ENCODE measurements at regions not wholly inside any gene's neighbourhood (a gene's known extent, or its start where the extent isn't known, plus 50 kb on each side); places are given as distances from the start of the nearest gene placed in this dataset.

DNA sequence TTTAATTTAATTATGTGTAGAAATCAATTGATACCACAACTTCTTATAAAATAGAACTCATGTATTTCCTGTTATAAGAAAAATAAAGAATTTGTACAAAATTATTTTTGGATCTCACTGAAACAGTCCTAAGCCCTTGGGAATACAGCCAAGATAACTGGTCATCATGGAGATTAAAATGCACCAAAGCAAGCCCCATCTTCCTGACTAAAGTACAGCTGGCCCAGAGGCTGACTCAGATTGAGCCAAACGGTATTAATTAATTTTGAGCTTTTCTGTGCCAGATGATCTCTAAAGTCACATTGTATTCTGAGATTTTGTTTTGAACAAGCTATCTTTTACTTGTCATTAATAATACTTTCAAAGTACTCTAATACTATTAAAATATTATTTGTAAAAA is 978.5 kb downstream of the TBC1D32 start:
- H2BK120ac ChIP-seq (replicated peaks; ENCODE audit: low read depth, low read length): no peak overlapping the region
- no peaks in the 10 kb centered on the region for H4K20me1 ChIP-seq (replicated peaks in 1 of 2; ENCODE audit: control insufficient read depth in 1 of 2, insufficient read depth in 2 of 2, low read length in 2 of 2)
- H3K56ac ChIP-seq (replicated peaks; ENCODE audit: insufficient read length, low read depth, low read length): no peak overlapping the region
- no peak overlapping the region for H3K14ac ChIP-seq (ENCODE audit: insufficient read length)
- no peak overlapping the region for H2AK5ac ChIP-seq (ENCODE audit: low read depth, low read length)
- H3K9me3 ChIP-seq (ENCODE audit: insufficient read depth in 2 of 2, low read depth in 1 of 2, low read length in 1 of 2): peaks cover 6 to 8% of the 10 kb centered on the region in 2 experiments; a peak in 2 of 4 replicates
- H4K8ac ChIP-seq (ENCODE audit: extremely low read depth, insufficient read depth, low read length): no peak overlapping the region
- H3K79me1 ChIP-seq (ENCODE audit: low read depth, low read length): no peaks in the 10 kb centered on the region
- H3K27ac ChIP-seq (ENCODE audit: low read depth, low read length): no peak overlapping the region
- H3K23ac ChIP-seq (ENCODE audit: insufficient read length): no peak overlapping the region
- ChIA-PET POLR2A (ENCODE audit: partially characterized antibody) (no interaction called here), CTCF (ENCODE audit: partially characterized antibody) (interaction anchor here (0.7 to 1.1 kb wide), 2 partner anchors 14 to 688 kb away, joined by 3 read pairs; no protein-coding TSS in a partner anchor)
- H3K4ac ChIP-seq (replicated peaks; ENCODE audit: insufficient read length, low read depth, low read length): no peak overlapping the region
- H2BK5ac ChIP-seq (ENCODE audit: low read depth, low read length): no peak overlapping the region
- H4K5ac ChIP-seq (ENCODE audit: insufficient read length, low read depth, low read length): no peak overlapping the region
- H3K9ac ChIP-seq (replicated peaks in 1 of 4; ENCODE audit: extremely low read depth in 1 of 4, low read depth in 3 of 4, low read length in 3 of 4): no peak overlapping the region
- H3K27me3 ChIP-seq (replicated peaks in 1 of 4; ENCODE audit: control insufficient read depth in 3 of 4, extremely low read depth in 1 of 4, insufficient read depth in 3 of 4, low read length in 3 of 4): no peaks in the 10 kb centered on the region
- DNase-seq (ENCODE audit: low read depth in 1 of 2, low spot score in 2 of 2): no peak
- H2BK20ac ChIP-seq (ENCODE audit: low read length): no peak overlapping the region
- TF ChIP-seq CHD1 (IDR thresholded peaks at IDR 0.05; ENCODE audit: low read depth, low read length) (no peak), ASH2L (IDR thresholded peaks at IDR 0.05; ENCODE audit: low read length) (no peak), GTF2F1 (IDR thresholded peaks at IDR 0.05; ENCODE audit: borderline replicate concordance, low read depth, low read length) (no peak), HDAC6 (IDR thresholded peaks at IDR 0.05; ENCODE audit: low read depth, low read length) (no peak), SIN3A (conservative IDR thresholded peaks at IDR 0.05 in 1 of 2, IDR thresholded peaks at IDR 0.05 in 1 of 2; ENCODE audit: low read depth in 1 of 2, low read length in 2 of 2) (no peak), POLR2A (IDR thresholded peaks at IDR 0.05; ENCODE audit: control extremely low read depth in 1 of 2, low read depth in 2 of 2, low read length in 2 of 2) (no peak), FOSL1 (IDR thresholded peaks at IDR 0.05; ENCODE audit: insufficient read depth, low read depth, low read length) (no peak), HDAC2 (IDR thresholded peaks at IDR 0.05; ENCODE audit: borderline replicate concordance in 1 of 2, low read depth in 2 of 2, low read length in 2 of 2) (no peak), JUND (IDR thresholded peaks at IDR 0.05; ENCODE audit: low read length) (no peak), EP300 (IDR thresholded peaks at IDR 0.05; ENCODE audit: borderline replicate concordance in 1 of 2, low read depth in 2 of 2, low read length in 2 of 2) (no peak)
- TF ChIP-seq, protein P1, sequence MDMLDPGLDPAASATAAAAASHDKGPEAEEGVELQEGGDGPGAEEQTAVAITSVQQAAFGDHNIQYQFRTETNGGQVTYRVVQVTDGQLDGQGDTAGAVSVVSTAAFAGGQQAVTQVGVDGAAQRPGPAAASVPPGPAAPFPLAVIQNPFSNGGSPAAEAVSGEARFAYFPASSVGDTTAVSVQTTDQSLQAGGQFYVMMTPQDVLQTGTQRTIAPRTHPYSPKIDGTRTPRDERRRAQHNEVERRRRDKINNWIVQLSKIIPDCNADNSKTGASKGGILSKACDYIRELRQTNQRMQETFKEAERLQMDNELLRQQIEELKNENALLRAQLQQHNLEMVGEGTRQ (IDR thresholded peaks at IDR 0.05; ENCODE audit: low read length): no peak
- no peaks in the 10 kb centered on the region for H3K36me3 ChIP-seq (ENCODE audit: control insufficient read depth in 2 of 4, insufficient read depth in 4 of 4, low read length in 3 of 4)
- no peak overlapping the region for H3K4me3 ChIP-seq (ENCODE audit: extremely low read depth in 1 of 4, insufficient read depth in 2 of 4, low read depth in 3 of 4, low read length in 4 of 4)
- no peak overlapping the region for H2AFZ ChIP-seq (ENCODE audit: low read length)
- no peak overlapping the region for H2BK12ac ChIP-seq (ENCODE audit: low read depth, low read length)
- H3K79me2 ChIP-seq (ENCODE audit: control insufficient read depth in 1 of 2, insufficient read depth in 2 of 2, low read length in 2 of 2): no peaks in the 10 kb centered on the region
- H3K23me2 ChIP-seq (ENCODE audit: low read depth, low read length): peaks cover 1% of the 10 kb centered on the region; the same call in 1 of the 2 replicates
- H3K18ac ChIP-seq (ENCODE audit: extremely low read depth, low read length): no peak overlapping the region
- 95% methylated on average over 1 of the region's 1 CpG; no CpG with 5 or more reads in 1 of the 2 experiments for WGBS, 2 experiments (ENCODE audit: extremely low coverage in 1 of 2, insufficient coverage in 1 of 2, insufficient read length in 1 of 2, insufficient replicate concordance in 2 of 2, low coverage in 1 of 2, low lambda C conversion rate in 2 of 2, missing lambda C conversion rate in 1 of 2)
- no peak overlapping the region for H3K4me2 ChIP-seq (ENCODE audit: insufficient read depth in 1 of 2, low read depth in 2 of 2, low read length in 2 of 2)
- no peak overlapping the region for H4K91ac ChIP-seq (replicated peaks; ENCODE audit: insufficient read length, low read length)
- H2BK15ac ChIP-seq (ENCODE audit: low read length): no peak overlapping the region
- FAIRE-seq: no peak
- no peaks in the 10 kb centered on the region; a peak in 1 of 7 replicates for H3K4me1 ChIP-seq (replicated peaks in 1 of 4; ENCODE audit: control insufficient read depth in 3 of 4, insufficient read depth in 4 of 4, low read length in 3 of 4)
